Right lobe of liver (tissue), 6 donors: ENCODE measurements at regions not wholly inside any gene's neighbourhood (a gene's known extent, or its start where the extent isn't known, plus 50 kb on each side); places are given as distances from the start of the nearest gene placed in this dataset.

Experiments used
- ATAC-seq, 4 donors: fragments of 200-7000 bp; cut with Tn5 transposase; one replicate each; pipeline ENCODE4 v1.9.1; 2020; ENCODE audit warnings: mild to moderate bottlenecking in 4 of 4, moderate library complexity in 4 of 4
- DNase-seq, 3 donors: peaks; one replicate each; pipeline ENCODE4 v3.0.0-alpha.2; 2020
- H3K27ac ChIP-seq, 3 donors: fragments of 200-600 bp; one replicate each; pipeline ENCODE4 v1.8.0; 2022
- H3K27me3 ChIP-seq, 2 donors: fragments of 200-600 bp; one replicate each; pipeline ENCODE4 v1.8.0; 2022
- H3K36me3 ChIP-seq, 4 donors: fragments of 200-600 bp; sonication (generic) in 1 of 4; one replicate each; pipeline versions ENCODE4 v1.5.1 to v1.8.0; 2017 to 2022; ENCODE audit warnings: control low read depth in 1 of 4
- H3K4me1 ChIP-seq, 4 donors: fragments of 200-600 bp; sonication (generic) in 1 of 4; one replicate each; pipeline versions ENCODE4 v1.5.1 to v1.8.0; 2017 to 2022; ENCODE audit warnings: control low read depth in 1 of 4
- H3K4me3 ChIP-seq, 3 donors: fragments of 200-600 bp; one replicate each; pipeline ENCODE4 v1.8.0; 2022
- H3K9me3 ChIP-seq, 4 donors: fragments of 200-600 bp; sonication (generic) in 1 of 4; one replicate each; pipeline versions ENCODE4 v1.5.1 to v1.8.0; 2017 to 2022; ENCODE audit warnings: control low read depth in 1 of 4
- CTCF ChIP-seq, 4 donors: fragments of 200-600 bp in 3 of 4; fragments of 450-650 bp in 1 of 4; IDR thresholded peaks; one replicate each; pipeline versions ENCODE4 v1.5.1 to v1.8.0; 2016 to 2022; ENCODE audit warnings: antibody characterized with exemption in 4 of 4, mild to moderate bottlenecking in 2 of 4
- POLR2A ChIP-seq: fragments of 450-650 bp; IDR thresholded peaks from one replicate; pipeline ENCODE4 v1.6.1; 2017; ENCODE audit warnings: antibody characterized with exemption, mild to moderate bottlenecking
- WGBS: methylation state at CpG from one replicate; pipeline ENCODE4 v1.1.6; 2018; ENCODE audit warnings: low coverage, low lambda C conversion rate; ENCODE audit not compliant: insufficient coverage; ENCODE audit errors: missing lambda C conversion rate; 5-methylcytosine and 5-hydroxymethylcytosine counted together
- intact Hi-C, 2 donors: fragments of 100-400 bp; cut with DNase I; formaldehyde crosslinking; loops; one replicate each; pipeline versions ENCODE4 v1.11.2 to v1.14.1; 2022
- donor health status: DM: no; HTN: yes; CAD: no.
- donor health status: DM: no; HTN: no; CAD: no.
- donor health status: DM: no; HTN: no; CAD: no.
- donor health status: DM: no; HTN: yes; CAD: no.
- donor health status: DM: no; HTN: yes; CAD: no.

GRCh38 chr5:26439121-26439520 lies 599.3 kb downstream of the CDH9 start:
- Histone ChIP-seq H3K27me3 (no peaks in the 10 kb centered on the region), H3K4me3 (no peak overlapping the region), H3K9me3 (no peaks in the 10 kb centered on the region), H3K4me1 (no peaks in the 10 kb centered on the region), H3K27ac (no peak overlapping the region), H3K36me3 (no peaks in the 10 kb centered on the region)
- intact Hi-C loops = no loop called here
- WGBS = 37% methylated on average over 1 of the region's 1 CpG
- no peak for TF ChIP-seq POLR2A
- TF ChIP-seq CTCF (IDR thresholded peaks at IDR 0.05) = no peak
- DNase-seq = no peak
- no peak for ATAC-seq

GRCh38 chr5:26434688-26435087 lies 603.7 kb downstream of the CDH9 start:
- WGBS = 45% methylated on average over 3 of the region's 3 CpGs
- H3K36me3 ChIP-seq = no peaks in the 10 kb centered on the region

GRCh38 chr5:26432386-26432785 lies 606.0 kb downstream of the CDH9 start:
- DNase-seq (no peak), ATAC-seq (no peak)
- H3K27ac ChIP-seq = no peak overlapping the region
- H3K27me3 ChIP-seq = no peaks in the 10 kb centered on the region
- no peak overlapping the region for H3K4me3 ChIP-seq
- no peaks in the 10 kb centered on the region for H3K9me3 ChIP-seq
- no peak for TF ChIP-seq CTCF (IDR thresholded peaks at IDR 0.05)
- no peak for TF ChIP-seq POLR2A
- H3K4me1 ChIP-seq = no peaks in the 10 kb centered on the region
- intact Hi-C loops = no loop called here
- no peaks in the 10 kb centered on the region for H3K36me3 ChIP-seq

More at GRCh38 chr5:26434688-26435087, 603.7 kb downstream of the CDH9 start:
- Histone ChIP-seq H3K9me3 (no peaks in the 10 kb centered on the region), H3K27ac (no peak overlapping the region), H3K27me3 (no peaks in the 10 kb centered on the region), H3K4me1 (no peaks in the 10 kb centered on the region), H3K4me3 (no peak overlapping the region)
- ATAC-seq (no peak), DNase-seq (no peak)
- intact Hi-C loops = no loop called here
- no peak for TF ChIP-seq POLR2A
- TF ChIP-seq CTCF (IDR thresholded peaks at IDR 0.05) = no peak

- Histone ChIP-seq H3K4me3 (no peak overlapping the region), H3K27ac (no peak overlapping the region), H3K27me3 (no peaks in the 10 kb centered on the region), H3K4me1 (no peaks in the 10 kb centered on the region), H3K9me3 (no peaks in the 10 kb centered on the region), H3K36me3 (no peaks in the 10 kb centered on the region)
- ATAC-seq (no peak), DNase-seq (no peak)
- TF ChIP-seq POLR2A (no peak), CTCF (IDR thresholded peaks at IDR 0.05) (no peak)
- WGBS = 63% methylated on average over 1 of the region's 2 CpGs
- intact Hi-C loops = no loop called here
These were observed 608.1 kb downstream of the CDH9 start for GRCh38 chr5:26430323-26430722.

- WGBS = 53% methylated on average over 2 of the region's 2 CpGs
- Histone ChIP-seq H3K27me3 (no peaks in the 10 kb centered on the region), H3K36me3 (no peaks in the 10 kb centered on the region), H3K4me1 (no peaks in the 10 kb centered on the region), H3K9me3 (no peaks in the 10 kb centered on the region), H3K27ac (no peak overlapping the region), H3K4me3 (no peak overlapping the region)
- ATAC-seq (no peak), DNase-seq (no peak)
- TF ChIP-seq CTCF (IDR thresholded peaks at IDR 0.05) (no peak), POLR2A (no peak)
- intact Hi-C loops = no loop called here
These were observed 611.1 kb downstream of the CDH9 start for GRCh38 chr5:26427281-26427680.
